Activated CD8-positive, alpha-beta memory T cell treated with anti-CD3 and anti-CD28 coated beads, Interleukin-2, amount 10 ng/mL, durations not matched to agents 7 days and 5 days (primary cell): ENCODE measurements at regions not wholly inside any gene's neighbourhood (a gene's known extent, or its start where the extent isn't known, plus 50 kb on each side); places are given as distances from the start of the nearest gene placed in this dataset.

ENCODE experiments used
- ATAC-seq: fragments of 150-1000 bp; cut with Tn5 transposase; one replicate; pipeline ENCODE4 v1.10.0; 2021; ENCODE audit warnings: moderate library complexity
- CTCF ChIA-PET: fragments of 350-600 bp; sonication (Branson Sonifier 250); formaldehyde crosslinking; loops from one replicate; lab custom pipeline; 2021; ENCODE audit warnings: antibody characterized with exemption; lab: Charles Lee
- DNase-seq: peaks from one replicate; pipeline ENCODE4 v3.0.0-alpha.2; 2020
- H3K27ac Mint-ChIP-seq: one replicate; pipeline ENCODE4 v1.8.0; 2021; ENCODE audit warnings: mild to moderate bottlenecking, mixed read lengths
- H3K27me3 Mint-ChIP-seq: one replicate; pipeline ENCODE4 v1.8.0; 2021; ENCODE audit warnings: mixed read lengths
- H3K36me3 Mint-ChIP-seq: one replicate; pipeline ENCODE4 v1.8.0; 2021; ENCODE audit warnings: mild to moderate bottlenecking, mixed read lengths
- H3K4me1 Mint-ChIP-seq: one replicate; pipeline ENCODE4 v1.8.0; 2021; ENCODE audit warnings: mixed read lengths
- H3K4me3 Mint-ChIP-seq: one replicate; pipeline ENCODE4 v1.8.0; 2021; ENCODE audit warnings: mild to moderate bottlenecking, moderate library complexity, mixed read lengths
- H3K9me3 Mint-ChIP-seq: one replicate; pipeline ENCODE4 v1.8.0; 2022; ENCODE audit warnings: low read depth, mixed read lengths

GRCh38 chr18:77360315-77361190 lies 110.9 kb downstream of the GALR1 start:
- H3K27me3 Mint-ChIP-seq: peaks cover 19% of the 10 kb centered on the region
- CTCF ChIA-PET: no interaction called here

GRCh38 chr18:77361382-77361781 lies 111.7 kb downstream of the GALR1 start:
- no peaks in the 10 kb centered on the region for H3K4me1 Mint-ChIP-seq
- no peak overlapping the region for H3K27ac Mint-ChIP-seq
- CTCF ChIA-PET: no interaction called here
- H3K4me3 Mint-ChIP-seq: no peak overlapping the region
- no peaks in the 10 kb centered on the region for H3K36me3 Mint-ChIP-seq
- no peak for DNase-seq
- H3K27me3 Mint-ChIP-seq: peaks cover 18% of the 10 kb centered on the region
- ATAC-seq: no peak
- H3K9me3 Mint-ChIP-seq: peaks cover 11% of the 10 kb centered on the region

More at GRCh38 chr18:77360315-77361190, 110.9 kb downstream of the GALR1 start:
- DNase-seq (no peak), ATAC-seq (no peak)
- no peaks in the 10 kb centered on the region for H3K36me3 Mint-ChIP-seq
- no peak overlapping the region for H3K4me3 Mint-ChIP-seq
- no peak overlapping the region for H3K27ac Mint-ChIP-seq
- H3K4me1 Mint-ChIP-seq: no peaks in the 10 kb centered on the region
- H3K9me3 Mint-ChIP-seq: peaks cover 11% of the 10 kb centered on the region

- Mint-ChIP-seq H3K4me3 (no peak overlapping the region), H3K27me3 (peaks cover 15% of the 10 kb centered on the region), H3K36me3 (no peaks in the 10 kb centered on the region), H3K9me3 (peaks cover 8% of the 10 kb centered on the region), H3K27ac (no peak overlapping the region), H3K4me1 (no peaks in the 10 kb centered on the region)
- no peak for DNase-seq
- CTCF ChIA-PET: no interaction called here
- no peak for ATAC-seq
These were observed 116.0 kb downstream of the GALR1 start for GRCh38 chr18:77365667-77366066.

DNA sequence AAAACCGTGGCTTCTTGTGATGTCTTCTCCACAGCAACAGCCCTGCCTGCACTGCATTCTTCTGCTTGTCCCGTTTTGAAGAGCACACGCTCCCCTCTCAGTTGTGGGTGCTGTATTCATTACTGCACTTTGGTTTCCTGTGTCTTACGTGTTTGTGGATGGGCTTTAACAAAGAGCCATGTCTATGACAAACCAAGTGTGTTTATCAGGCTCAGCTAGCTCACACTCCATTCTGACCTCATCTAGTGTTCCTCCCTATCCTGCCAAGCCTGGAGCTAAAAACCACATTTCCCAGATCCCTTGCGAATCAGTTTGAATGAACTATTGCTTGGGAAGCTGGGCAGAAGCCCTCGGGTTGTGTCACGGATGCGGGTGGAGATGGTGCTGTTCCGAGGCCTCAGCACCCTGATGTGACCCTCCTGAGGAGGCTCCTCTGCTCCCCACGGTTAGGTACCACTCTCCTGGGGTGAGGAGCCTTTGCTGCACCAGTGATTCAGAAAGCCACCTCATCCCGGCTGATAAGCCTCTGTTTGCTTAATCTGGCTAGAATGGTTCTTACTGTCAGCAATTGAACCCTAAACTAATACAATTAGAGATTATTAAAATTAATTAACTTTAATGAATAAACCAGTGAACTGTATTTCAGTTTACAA lies 116.5 kb downstream of the GALR1 start:
- no peak for ATAC-seq
- H3K27me3 Mint-ChIP-seq: peaks cover 15% of the 10 kb centered on the region
- no peak overlapping the region for H3K27ac Mint-ChIP-seq

DNA sequence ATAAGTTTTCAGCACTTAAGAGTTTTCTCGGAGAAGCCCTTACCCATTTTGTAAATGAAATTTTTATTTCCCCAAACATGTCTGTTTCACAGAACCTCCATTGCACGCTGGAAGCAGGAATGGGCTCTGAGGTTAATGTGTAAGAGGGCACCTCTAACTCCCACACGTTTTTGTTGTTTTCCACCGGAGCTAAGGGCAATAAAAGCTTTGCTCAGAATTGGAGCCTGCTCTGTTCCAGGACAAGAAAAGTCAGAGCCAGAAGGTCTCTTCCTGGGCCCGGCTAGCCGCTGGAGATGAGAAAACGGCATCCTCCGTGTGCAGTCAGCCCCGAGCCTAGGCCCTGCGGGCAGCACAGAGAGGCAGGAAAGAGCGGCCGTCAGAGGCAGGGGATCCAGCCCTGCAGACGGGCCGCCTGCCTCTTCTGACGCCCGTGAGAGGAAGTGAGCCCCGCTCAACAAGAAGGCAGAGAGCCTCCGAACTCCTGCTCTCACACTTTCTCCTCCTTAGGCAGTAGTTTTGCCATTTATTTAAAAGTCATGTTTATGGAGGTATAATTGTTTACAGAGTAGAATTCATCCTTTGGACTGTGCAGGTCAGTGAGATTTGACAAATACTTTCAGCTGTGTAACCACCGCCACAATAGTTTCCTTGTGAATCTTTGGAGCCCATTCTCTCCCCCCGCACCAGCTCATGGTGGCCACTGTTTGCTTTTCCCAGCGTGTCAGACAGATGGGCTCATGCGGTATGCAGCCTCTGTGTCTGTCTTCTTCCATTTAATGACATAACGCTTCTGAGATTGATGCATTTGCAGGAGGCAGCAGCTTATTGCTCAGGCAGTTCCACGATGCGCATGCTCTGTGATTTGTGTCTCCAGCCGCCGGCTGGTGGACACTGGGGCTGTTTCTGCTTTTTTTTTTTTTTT lies 117.3 kb downstream of the GALR1 start:
- DNase-seq (no peak), ATAC-seq (no peak)
- peaks cover 15% of the 10 kb centered on the region for H3K27me3 Mint-ChIP-seq

More for the DNA sequence above, 116.5 kb downstream of the GALR1 start:
- no peak overlapping the region for H3K4me3 Mint-ChIP-seq
- H3K36me3 Mint-ChIP-seq: no peaks in the 10 kb centered on the region
- no peaks in the 10 kb centered on the region for H3K4me1 Mint-ChIP-seq
- DNase-seq: no peak
- CTCF ChIA-PET: no interaction called here
- H3K9me3 Mint-ChIP-seq: peaks cover 8% of the 10 kb centered on the region

DNA sequence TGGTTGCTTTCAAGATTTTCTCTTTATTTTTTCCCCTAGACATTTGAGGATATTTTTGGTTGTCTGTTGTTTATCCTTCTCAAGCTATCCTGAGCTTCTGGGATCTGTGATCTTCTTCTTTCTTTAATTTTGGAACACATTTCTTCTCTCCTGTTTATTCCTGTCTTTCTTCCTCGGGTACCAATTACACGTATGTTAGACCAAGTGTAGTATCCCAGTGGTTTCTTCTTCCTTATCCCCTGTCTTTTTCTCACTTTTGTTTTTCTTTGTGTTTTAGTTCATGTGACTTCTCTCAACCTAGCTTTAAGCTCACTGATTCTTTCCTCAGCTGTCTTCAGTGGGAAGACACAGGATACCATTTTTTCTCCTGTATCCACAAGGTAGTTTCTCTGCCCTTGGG lies 120.0 kb downstream of the GALR1 start:
- no peak for DNase-seq
- H3K9me3 Mint-ChIP-seq: peaks cover 8% of the 10 kb centered on the region
- CTCF ChIA-PET: no interaction called here
- H3K27me3 Mint-ChIP-seq: peaks cover 6% of the 10 kb centered on the region
- ATAC-seq: no peak
- no peak overlapping the region for H3K27ac Mint-ChIP-seq
- H3K36me3 Mint-ChIP-seq: no peaks in the 10 kb centered on the region
- no peaks in the 10 kb centered on the region for H3K4me1 Mint-ChIP-seq
- H3K4me3 Mint-ChIP-seq: no peak overlapping the region

More for the DNA sequence above, 117.3 kb downstream of the GALR1 start:
- Mint-ChIP-seq H3K27ac (no peak overlapping the region), H3K4me1 (no peaks in the 10 kb centered on the region), H3K9me3 (peaks cover 8% of the 10 kb centered on the region), H3K4me3 (no peak overlapping the region), H3K36me3 (no peaks in the 10 kb centered on the region)
- CTCF ChIA-PET: interaction anchor here (0.7 kb wide), 2 partner anchors 173 to 262 kb away, joined by 3 read pairs; no protein-coding TSS in a partner anchor

DNA sequence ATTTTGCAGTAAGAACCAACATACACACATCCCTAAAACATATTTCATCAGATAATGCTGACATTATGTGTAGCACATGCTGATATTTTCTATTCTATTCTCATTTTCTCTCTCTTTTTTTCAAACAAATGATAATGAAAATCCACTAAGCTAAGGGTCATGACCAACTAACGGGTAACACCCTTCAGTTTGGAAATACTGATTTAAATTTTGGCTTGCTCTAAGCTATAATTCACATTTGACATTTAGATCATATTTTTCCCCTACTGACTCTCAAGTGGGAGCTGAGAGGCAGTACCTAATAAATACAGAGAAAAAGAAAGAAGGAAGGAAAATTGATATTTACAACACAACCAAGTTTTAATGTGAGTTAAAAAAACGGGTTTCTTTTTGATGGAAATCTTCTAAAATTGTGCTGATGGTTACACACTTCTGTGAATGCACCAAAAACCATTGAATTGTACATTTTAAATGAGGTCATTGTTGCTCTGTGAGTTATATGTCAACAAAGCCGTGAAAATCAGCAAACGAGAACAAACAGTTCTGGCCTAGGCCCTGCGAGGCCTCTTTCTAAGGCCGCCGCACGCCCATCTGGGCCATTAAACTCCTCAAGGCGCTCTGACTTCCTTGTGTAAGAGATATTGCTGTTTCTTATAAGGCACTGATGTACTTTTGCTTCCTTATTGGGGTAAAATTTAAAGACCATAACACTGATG lies 124.2 kb downstream of the GALR1 start:
- H3K27ac Mint-ChIP-seq: no peak overlapping the region
- no peaks in the 10 kb centered on the region for H3K4me1 Mint-ChIP-seq
- no peak overlapping the region for H3K4me3 Mint-ChIP-seq
- DNase-seq (no peak), ATAC-seq (no peak)
- H3K9me3 Mint-ChIP-seq: peaks cover 8% of the 10 kb centered on the region
- H3K27me3 Mint-ChIP-seq: peaks cover 2% of the 10 kb centered on the region
- CTCF ChIA-PET: no interaction called here
- no peaks in the 10 kb centered on the region for H3K36me3 Mint-ChIP-seq

DNA sequence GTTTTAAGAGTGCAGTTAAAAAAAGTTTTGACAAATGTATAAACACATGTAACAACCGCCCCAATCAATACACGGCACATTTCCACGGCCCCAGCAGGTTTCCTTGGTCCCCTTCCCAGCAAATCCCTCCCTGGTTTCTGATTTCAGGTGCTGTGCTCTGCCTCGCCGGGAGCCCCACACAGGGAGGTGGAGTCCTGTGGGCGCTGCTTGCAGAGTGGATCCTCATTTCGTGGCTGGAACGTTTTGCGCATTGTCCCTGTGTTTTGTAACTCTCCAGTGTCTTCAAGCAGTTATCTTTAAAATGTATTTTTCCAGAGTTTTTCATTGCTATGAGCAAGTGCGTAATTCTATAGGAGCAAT lies 124.8 kb downstream of the GALR1 start:
- Mint-ChIP-seq H3K27ac (no peak overlapping the region), H3K27me3 (peaks cover 4% of the 10 kb centered on the region), H3K36me3 (no peaks in the 10 kb centered on the region), H3K4me3 (no peak overlapping the region), H3K4me1 (no peaks in the 10 kb centered on the region), H3K9me3 (peaks cover 4% of the 10 kb centered on the region)
- no peak for ATAC-seq
- CTCF ChIA-PET: no interaction called here
- no peak for DNase-seq

- DNase-seq (no peak), ATAC-seq (no peak)
- Mint-ChIP-seq H3K27ac (no peak overlapping the region), H3K9me3 (no peaks in the 10 kb centered on the region), H3K27me3 (peaks cover 11% of the 10 kb centered on the region), H3K4me1 (no peaks in the 10 kb centered on the region), H3K4me3 (no peak overlapping the region), H3K36me3 (no peaks in the 10 kb centered on the region)
- CTCF ChIA-PET: no interaction called here
These were observed 126.5 kb downstream of the GALR1 start for GRCh38 chr18:77376043-77376732.

DNA sequence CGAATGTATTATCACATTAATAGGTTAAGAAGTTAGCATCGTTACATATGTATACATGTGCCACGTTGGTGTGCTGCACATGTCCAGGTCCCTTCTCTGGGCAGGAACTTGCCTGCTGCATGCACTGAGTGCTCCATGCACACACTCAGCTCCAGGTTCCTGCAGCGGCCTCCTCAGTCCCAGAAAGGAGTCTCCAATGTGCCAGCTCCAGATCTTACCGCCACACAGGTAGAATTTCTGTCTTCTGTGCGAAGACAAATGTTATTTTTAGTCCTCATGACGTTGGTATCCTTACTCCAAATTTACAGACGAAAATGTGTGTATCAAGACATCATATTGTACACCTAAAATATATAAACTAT lies 127.1 kb downstream of the GALR1 start:
- Mint-ChIP-seq H3K9me3 (no peaks in the 10 kb centered on the region), H3K27ac (no peak overlapping the region), H3K36me3 (no peaks in the 10 kb centered on the region), H3K4me3 (no peak overlapping the region), H3K4me1 (no peaks in the 10 kb centered on the region), H3K27me3 (peaks cover 11% of the 10 kb centered on the region)
- no peak for ATAC-seq
- CTCF ChIA-PET: no interaction called here
- DNase-seq: no peak

GRCh38 chr18:77377813-77378212 lies 128.2 kb downstream of the GALR1 start:
- Mint-ChIP-seq H3K36me3 (no peaks in the 10 kb centered on the region), H3K27me3 (peaks cover 16% of the 10 kb centered on the region), H3K4me3 (no peak overlapping the region), H3K27ac (no peak overlapping the region), H3K4me1 (no peaks in the 10 kb centered on the region), H3K9me3 (no peaks in the 10 kb centered on the region)
- ATAC-seq (no peak), DNase-seq (no peak)
- CTCF ChIA-PET: no interaction called here

- H3K9me3 Mint-ChIP-seq: no peaks in the 10 kb centered on the region
- peaks cover 28% of the 10 kb centered on the region for H3K27me3 Mint-ChIP-seq
- no peak for ATAC-seq
- no peak overlapping the region for H3K4me3 Mint-ChIP-seq
- CTCF ChIA-PET: no interaction called here
- no peak for DNase-seq
- H3K27ac Mint-ChIP-seq: no peak overlapping the region
- no peaks in the 10 kb centered on the region for H3K36me3 Mint-ChIP-seq
- no peaks in the 10 kb centered on the region for H3K4me1 Mint-ChIP-seq
These were observed 130.4 kb downstream of the GALR1 start for GRCh38 chr18:77379976-77380509.
